ENCODE measurements at regions not wholly inside any gene's neighbourhood (a gene's known extent, or its start where the extent isn't known, plus 50 kb on each side); places are given as distances from the start of the nearest gene placed in this dataset.

DNA sequence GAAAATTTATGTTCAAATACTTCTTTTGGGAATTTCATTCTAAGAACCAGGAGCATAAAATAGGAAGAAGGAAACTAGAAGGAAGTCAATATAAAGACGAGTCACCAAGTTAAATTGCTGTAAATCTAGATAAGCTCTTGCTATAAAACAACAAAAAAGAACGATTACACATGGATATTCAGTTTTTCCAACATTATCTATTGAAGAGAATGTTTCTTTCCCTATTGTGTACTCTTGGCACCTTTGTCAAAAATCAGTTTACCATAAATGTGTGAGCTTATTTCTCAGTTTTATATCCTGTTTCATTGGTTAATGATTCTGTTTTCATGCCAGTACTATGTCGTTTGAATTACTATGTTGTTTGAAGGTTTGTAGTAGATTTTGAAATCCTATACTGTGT lies 536.3 kb upstream of the MKI67 start:
- DNase-seq (ENCODE audit: low spot score), result no peak

- no peak for DNase-seq (ENCODE audit: low spot score)
Measured at GRCh38 chr10:128664729-128665128, 538.5 kb upstream of the MKI67 start.

- DNase-seq (ENCODE audit: low spot score), result no peak
Measured at GRCh38 chr10:128675405-128675804, 549.2 kb upstream of the MKI67 start.

DNA sequence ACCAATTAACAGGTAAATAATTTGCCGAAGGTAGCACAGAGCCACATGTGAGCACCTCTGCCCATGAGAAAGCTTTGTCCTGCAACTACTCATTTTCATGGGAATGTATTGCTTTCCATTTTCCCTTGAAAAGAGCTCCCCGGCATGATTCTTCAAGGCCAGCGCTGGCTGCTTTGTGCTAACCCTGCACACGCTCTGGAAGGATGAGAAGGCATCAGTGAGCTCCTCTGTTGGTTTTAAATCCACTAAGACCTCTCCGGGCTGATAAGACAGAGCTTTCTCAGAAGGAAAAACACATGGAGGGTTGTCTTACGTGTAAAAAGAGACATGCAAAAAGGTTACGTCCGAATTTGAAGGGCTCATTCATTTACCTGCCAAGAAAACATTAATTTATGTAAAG lies 553.9 kb upstream of the MKI67 start:
- DNase-seq (ENCODE audit: low spot score), result no peak

DNA sequence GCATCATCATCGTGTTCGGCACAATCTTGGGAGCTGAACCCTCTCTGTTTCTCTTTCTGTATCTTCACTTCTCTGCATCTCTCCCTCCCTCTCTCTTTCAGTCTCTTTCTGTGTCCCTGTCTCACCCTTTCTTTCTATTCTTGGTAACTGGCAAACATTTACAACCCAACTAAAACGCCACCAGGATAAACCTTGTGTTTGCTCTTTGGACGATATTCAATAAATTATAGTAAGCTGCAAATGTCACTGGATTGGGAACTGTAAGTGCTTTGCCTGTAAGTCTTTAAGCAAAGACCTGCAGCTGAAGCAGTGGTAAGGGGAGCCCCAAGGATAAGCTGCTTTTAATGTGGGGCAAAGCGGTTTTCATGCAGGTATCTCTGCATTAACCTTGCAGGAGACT lies 558.0 kb upstream of the MKI67 start:
- no peak for DNase-seq (ENCODE audit: low spot score)

GRCh38 chr10:128686630-128687278 lies 560.5 kb upstream of the MKI67 start:
- DNase-seq (ENCODE audit: low spot score), result no peak

DNA sequence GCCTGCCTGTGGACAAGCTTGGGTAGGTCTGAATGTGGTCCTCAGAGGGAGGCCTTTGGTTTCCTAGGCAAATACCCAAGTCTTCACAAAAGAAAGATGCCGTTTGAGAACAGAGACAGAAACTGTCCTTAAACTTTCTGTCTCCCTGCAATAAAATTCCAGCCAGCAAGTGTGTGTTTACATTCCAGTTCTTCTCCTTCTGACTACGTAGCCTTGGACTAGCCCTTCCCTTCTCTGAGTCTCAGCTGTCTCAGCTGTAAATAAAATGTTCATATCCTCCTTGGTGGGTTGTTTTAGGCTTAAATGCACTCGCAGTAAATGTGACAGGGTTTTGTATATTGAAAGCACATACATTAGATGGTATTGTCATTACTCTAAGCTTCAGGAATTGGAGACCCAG lies 561.2 kb upstream of the MKI67 start:
- DNase-seq (ENCODE audit: low spot score), result no peak

DNA sequence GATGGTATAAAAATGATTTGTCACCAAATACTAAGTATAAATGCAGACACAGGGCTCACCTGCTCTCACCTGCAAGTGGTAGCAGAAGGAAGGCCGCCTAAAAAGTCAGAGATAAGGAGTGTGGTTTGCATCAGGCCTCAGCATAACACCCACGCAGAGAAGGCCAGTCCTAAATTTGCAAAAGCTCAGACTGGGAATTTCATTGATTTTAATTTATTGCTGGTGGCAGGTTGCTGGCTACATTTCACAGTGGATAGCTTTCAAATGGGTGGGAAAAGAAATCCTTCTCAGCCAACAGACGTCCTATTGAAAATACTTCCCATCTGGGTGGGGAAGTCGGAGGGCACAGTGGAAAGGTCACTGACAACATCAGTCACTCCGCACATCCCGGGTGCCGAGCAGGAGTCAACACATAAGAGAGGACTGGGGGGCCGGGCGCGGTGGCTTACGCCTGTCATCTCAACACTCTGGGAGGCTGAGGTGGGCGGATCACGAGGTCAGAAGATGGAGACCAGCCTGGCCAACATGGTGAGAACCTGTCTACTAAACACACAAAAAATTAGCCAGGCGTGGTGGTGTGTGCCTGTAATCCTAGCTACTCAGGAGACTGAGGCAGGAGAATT lies 561.8 kb upstream of the MKI67 start:
- DNase-seq (ENCODE audit: low spot score), result no peak

- DNase-seq (ENCODE audit: low spot score), result no peak
Measured at GRCh38 chr10:128689667-128690066, 563.4 kb upstream of the MKI67 start.

DNA sequence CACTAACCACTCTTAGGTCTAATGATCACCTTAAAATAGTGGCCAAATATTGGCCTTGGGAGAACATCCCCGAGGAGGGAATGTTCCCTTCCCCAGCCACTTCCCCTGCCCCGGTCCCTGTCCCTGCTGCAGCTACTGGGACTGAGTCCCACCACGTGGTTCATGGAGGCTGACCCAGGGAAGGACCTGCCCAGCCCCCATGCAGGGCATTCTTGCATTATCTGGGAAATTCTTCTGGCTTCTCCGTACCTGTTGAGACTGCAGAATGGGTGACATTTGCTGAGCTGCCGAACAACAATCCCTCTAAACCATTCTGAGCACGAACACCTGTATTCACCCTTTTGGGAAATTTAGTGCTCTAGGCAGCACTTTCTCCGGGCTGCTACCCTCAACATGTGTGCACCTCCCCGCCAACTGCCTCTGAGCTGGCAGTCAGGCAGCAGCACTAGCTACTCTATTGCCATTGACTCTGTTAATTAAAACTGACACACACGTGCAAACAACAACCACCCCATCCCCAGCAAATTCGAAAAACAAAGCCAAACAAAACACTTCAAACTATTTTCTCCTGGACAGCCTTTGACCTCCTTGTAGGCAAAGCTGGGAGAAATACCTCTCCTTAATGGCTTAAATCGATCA lies 567.4 kb upstream of the MKI67 start:
- no peak for DNase-seq (ENCODE audit: low spot score)

DNA sequence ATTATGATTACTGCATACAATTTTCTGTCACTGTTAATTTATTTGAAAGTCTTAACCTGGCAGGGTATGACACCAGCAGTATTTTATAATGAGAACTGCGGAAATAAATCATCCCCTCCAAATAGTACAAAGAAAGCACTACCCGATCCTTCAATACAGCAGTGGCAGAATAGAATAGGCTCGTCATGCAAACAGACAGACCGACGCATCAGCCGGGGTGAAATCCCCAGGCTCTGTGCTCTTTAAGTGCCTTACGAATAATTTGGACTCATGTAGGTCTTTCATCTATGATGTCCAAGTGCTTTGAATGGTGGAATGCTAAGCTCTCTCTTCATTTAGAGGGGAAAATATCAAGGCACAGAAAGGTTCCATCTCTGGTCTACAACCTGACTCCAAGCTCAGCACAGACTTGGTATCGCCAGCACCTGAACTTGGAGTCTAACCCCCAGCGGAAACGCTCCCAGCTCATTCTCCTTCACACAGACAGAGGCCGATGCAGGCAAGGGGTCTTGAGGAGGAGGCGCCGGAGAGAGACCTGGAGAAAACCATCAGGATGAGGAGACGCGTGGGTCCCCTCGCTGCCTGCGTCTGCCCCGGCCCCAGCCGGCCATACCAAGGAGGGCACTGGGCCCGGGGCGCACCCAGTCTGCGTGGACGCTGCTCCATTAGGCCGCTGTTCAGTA lies 568.1 kb upstream of the MKI67 start:
- no peak for DNase-seq (ENCODE audit: low spot score)

- DNase-seq (ENCODE audit: low spot score), result no peak
Measured at GRCh38 chr10:128694851-128695725, 568.9 kb upstream of the MKI67 start.

DNA sequence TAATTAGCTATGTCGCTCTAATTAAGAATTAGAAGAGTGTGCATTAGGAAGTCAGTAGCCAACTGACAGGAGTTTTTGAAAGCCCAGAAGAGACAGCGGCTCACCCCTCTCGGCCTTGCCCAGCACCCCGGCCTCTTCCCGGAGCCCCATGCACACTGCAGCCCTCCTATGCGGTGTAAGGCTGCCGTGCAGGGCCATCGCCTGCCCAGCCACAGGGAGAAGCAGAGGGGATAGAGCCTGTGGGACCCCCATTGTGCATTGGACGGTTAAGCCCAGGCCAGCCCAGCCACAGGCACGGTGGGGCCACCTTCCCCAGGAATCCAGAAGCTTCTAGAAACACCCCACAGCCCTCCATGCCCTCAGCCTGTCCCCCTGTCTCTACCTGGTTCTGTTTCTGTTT lies 569.7 kb upstream of the MKI67 start:
- DNase-seq (ENCODE audit: low spot score), result no peak

DNA sequence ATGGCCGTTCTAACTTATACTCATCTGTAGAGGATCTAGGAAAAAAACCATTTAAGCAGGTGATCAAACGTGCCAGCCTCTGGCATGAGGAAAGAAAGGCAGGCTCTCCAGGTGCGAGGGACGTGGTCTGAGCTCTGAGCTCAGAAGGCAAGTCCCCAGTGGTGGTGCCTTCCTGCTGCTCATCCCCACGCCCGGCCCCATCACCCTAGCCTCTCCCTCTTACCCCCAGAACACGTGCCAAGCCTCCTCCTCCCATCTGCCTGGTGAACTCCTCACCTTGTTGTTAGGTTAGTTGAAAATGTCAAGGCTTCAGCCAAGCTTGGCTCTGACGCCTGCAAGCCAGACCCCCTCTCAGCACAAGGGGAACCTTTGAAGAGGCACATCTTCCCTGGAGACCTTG lies 571.2 kb upstream of the MKI67 start:
- DNase-seq (ENCODE audit: low spot score), result no peak

DNA sequence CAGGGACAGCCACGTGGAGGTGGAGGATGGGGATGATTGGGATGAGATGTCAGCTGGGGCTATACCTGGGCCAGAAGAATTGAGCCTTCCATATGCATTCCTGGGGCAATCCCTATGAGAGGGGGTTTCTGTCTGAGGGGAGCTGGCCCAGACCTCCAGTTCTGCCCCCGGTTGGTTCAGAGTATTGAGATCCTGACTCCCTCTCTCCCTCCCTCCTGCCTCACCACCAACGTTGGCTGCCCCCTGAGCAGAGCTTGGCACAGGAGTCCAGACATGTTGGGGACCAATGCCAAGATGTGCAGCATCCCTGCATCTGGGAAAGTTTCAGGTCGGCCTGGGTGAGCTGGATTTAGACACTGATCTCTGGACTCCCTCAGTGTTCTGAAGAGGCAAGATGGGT lies 575.2 kb upstream of the MKI67 start:
- no peak for DNase-seq (ENCODE audit: low spot score)

GRCh38 chr10:128701837-128702236 lies 575.6 kb upstream of the MKI67 start:
- DNase-seq (ENCODE audit: low spot score), result no peak

- DNase-seq (ENCODE audit: low spot score), result no peak
Measured at GRCh38 chr10:128704716-128705115, 578.5 kb upstream of the MKI67 start.

DNA sequence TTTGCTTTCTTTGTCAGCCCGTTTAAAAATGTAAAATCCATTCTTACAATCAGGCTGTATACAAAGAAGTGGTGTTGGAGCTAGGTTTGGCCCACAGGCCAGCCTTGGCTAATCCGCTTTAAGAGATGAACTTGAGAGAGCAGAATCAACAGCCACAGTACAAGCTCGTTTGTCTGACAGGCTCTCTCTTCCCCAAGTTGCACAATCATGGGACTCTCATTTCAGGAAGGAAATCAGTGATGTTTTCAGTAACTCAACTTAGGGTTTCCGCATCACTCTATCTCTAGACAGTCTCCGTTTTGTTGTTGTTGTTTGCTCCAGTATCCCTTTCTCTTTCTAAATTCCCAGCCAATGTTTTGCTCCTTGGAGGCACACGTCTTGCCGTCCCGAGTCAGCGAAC lies 582.0 kb upstream of the MKI67 start:
- no peak for DNase-seq (ENCODE audit: low spot score)

DNA sequence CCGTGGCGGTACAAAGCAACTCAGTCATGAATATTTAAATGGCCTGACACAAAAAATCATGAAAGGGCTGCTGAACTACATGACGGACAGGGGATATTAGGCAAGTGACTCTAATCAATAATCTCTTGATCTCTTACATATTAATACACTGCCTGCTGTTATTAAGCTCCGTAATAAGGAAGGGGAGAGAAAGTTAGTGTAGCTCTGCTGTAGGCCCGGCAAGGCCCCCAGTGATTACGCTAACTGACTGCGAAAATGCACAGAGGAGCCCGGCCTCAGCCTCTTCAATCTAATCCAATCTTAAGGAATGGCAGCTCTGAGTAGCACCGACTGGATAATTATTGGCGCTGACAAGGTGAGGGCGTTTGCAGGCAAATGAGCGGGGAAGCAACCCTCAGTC lies 583.5 kb upstream of the MKI67 start:
- no peak for DNase-seq (ENCODE audit: low spot score)

DNA sequence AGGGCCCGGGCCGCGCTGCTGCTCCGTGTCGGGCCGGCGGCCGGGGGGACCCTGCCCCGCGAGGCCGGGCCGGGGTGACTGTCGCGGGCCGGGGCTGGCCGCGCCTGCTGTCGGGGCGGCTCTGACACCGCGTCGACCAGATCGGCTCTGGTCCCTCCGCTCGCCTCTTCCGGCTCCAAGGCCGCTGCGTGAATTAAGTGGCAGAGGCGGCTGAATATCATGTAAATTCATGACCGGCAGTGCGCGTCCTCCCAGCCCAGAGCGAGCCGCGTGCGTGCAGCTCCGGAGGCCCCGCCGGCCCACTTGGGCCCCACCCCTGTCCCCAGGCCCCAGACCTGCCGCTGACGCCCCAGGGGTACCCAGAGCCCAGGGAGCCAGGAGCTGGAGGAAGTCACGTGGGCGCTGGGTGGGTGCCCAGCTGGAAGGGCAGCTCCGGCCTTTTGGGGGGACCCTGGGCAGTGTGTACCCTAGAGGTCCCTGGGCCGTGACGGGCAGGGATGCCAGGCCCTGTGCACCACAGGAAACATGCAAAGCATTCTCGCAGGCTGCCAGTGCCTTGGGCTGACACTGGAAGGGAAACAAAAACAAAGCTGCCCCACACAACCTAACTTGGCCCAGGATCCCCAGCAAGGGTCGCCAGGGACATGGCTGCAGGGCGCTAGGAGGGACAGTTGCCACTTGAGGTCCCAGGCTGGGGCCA lies 584.0 kb upstream of the MKI67 start:
- DNase-seq (ENCODE audit: low spot score), result no peak

DNA sequence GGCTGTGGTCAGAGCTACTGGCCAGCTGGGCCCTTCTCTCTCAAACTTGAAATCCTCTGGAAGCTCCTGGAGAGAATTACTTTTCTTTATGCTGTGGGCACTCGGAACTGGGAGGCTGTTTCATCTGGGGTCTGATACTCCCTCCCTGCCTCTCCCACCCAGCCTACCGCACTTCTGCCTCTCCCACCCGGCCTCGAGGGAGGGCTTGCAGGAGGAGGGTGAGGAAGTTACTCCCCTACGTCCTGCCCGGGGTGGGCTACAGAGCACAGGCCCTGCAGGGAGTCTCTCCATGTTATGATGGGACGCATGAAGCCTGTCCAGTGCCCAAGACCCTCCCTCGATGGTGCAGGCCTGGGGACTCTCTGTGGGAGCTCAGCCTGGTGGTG lies 584.6 kb upstream of the MKI67 start:
- DNase-seq (ENCODE audit: low spot score), result no peak

DNA sequence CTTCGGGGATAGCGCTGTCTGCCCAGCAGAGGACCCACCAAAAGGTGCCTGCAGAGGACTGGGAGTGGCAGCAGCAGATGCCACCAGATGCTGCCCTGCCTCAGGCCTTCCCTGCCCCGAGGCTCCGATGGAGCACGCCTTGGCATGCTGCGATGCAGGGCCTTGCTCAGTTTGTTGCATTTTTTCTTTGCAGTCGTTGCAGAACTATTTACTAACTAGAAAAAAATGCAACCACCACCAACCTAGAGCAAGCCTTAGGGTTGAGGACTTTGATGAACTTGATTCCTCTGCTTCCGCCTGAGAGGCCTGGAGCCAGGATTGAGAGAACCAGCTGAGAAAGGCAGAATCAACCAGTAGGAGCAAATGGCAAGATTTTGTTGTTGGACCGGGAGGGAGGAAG lies 585.6 kb upstream of the MKI67 start:
- no peak for DNase-seq (ENCODE audit: low spot score)

All from hematopoietic multipotent progenitor cell treated with erythropoietin and hydrocortisone succinate and interleukin-3 and kit ligand, for 17 days (in vitro differentiated cells).